H1 (cell line): ENCODE measurements at regions not wholly inside any gene's neighbourhood (a gene's known extent, or its start where the extent isn't known, plus 50 kb on each side); places are given as distances from the start of the nearest gene placed in this dataset.

Source experiments
- BRCA1 ChIP-seq: IDR thresholded peaks from 2 replicates; pipeline ENCODE4 v1.6.1; 2012; ENCODE audit warnings: low read depth, low read length, improper control_type of control experiment
- CHD1 ChIP-seq: IDR thresholded peaks from 2 replicates; pipeline ENCODE4 v1.6.1; 2012; ENCODE audit warnings: low read depth, low read length, improper control_type of control experiment
- CTCF ChIP-seq, 3 experiments: IDR thresholded peaks; 1 replicate in 2 of 3; 2 replicates in 1 of 3; pipeline versions ENCODE4 v1.5.1 to v1.6.1; 2011; ENCODE audit warnings: low read length in 3 of 3, mild to moderate bottlenecking in 3 of 3, inconsistent platforms in 2 of 3, low read depth in 1 of 3, moderate library complexity in 1 of 3; ENCODE audit not compliant: insufficient read depth in 1 of 3; ENCODE audit errors: control extremely low read depth in 1 of 3
- EZH2 ChIP-seq: fragments of 200-600 bp; sonication (generic); IDR thresholded peaks from 2 replicates; pipeline ENCODE4 v1.7.1; 2012; ENCODE audit warnings: low read depth, mild to moderate bottlenecking, moderate library complexity, low read length, inconsistent platforms; ENCODE audit not compliant: severe bottlenecking
- KDM1A ChIP-seq: fragments of 200-600, 300-600 bp; sonication (generic); IDR thresholded peaks from 2 replicates; pipeline ENCODE4 v1.7.1; 2016; ENCODE audit warnings: mild to moderate bottlenecking, low read length, borderline replicate concordance
- NRF1 ChIP-seq: IDR thresholded peaks from 2 replicates; pipeline ENCODE4 v1.6.1; 2011; ENCODE audit warnings: mild to moderate bottlenecking, low read depth, low read length, improper control_type of control experiment
- POLR2A ChIP-seq, 2 experiments: IDR thresholded peaks; 1 replicate in 1 of 2; 2 replicates in 1 of 2; pipeline ENCODE4 v1.6.1; 2011; ENCODE audit warnings: low read depth in 2 of 2, low read length in 2 of 2, mild to moderate bottlenecking in 2 of 2; ENCODE audit errors: control extremely low read depth in 1 of 2
- RNF2 ChIP-seq: fragments of 200-900, 300-1000 bp; sonication (generic); IDR thresholded peaks from 2 replicates; pipeline ENCODE4 v1.7.1; 2016; ENCODE audit warnings: borderline replicate concordance, low read depth, mild to moderate bottlenecking, antibody characterized with exemption, low read length; ENCODE audit not compliant: poor library complexity, severe bottlenecking; ENCODE audit errors: missing control alignments
- TBP ChIP-seq: IDR thresholded peaks from 2 replicates; pipeline ENCODE4 v1.6.1; 2011; ENCODE audit warnings: low read depth, low read length, improper control_type of control experiment
- TCF12 ChIP-seq: IDR thresholded peaks from 2 replicates; pipeline ENCODE4 v1.6.1; 2011; ENCODE audit warnings: low read depth, mild to moderate bottlenecking, low read length

DNA sequence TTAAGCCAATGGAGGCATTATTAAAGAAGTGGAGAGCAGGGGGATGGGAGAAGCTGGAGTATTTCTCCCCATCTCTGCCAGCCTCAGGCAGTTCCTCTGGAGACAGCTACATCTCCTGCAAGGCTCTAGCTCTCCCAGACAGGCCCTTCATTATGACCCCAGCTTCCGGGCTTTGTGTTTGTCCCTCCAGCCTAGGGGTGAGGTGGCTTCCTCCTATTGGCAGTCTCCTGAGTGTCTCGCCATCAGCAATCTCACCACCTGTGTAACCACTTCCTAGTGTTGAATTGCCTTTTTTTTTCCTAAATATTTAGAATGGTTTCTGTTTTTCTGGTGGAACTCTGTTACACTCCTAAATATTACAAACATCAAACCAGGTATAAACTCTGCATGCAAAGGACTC, 122.3 kb downstream of the FAM174B start:
- TF ChIP-seq CHD1, result no peak
- no peak for TF ChIP-seq CTCF (IDR thresholded peaks at IDR 0.05; ENCODE audit: control extremely low read depth in 1 of 3, insufficient read depth in 1 of 3, low read depth in 1 of 3, low read length in 3 of 3)
- no peak for TF ChIP-seq NRF1
- TF ChIP-seq TBP, result no peak
- no peak for TF ChIP-seq EZH2
- TF ChIP-seq RNF2, result no peak
- TF ChIP-seq POLR2A (IDR thresholded peaks at IDR 0.05; ENCODE audit: control extremely low read depth in 1 of 2, low read depth in 2 of 2, low read length in 2 of 2), result no peak
- TF ChIP-seq KDM1A, result no peak
- TF ChIP-seq BRCA1, result no peak
- no peak for TF ChIP-seq TCF12
